ENCODE measurements at regions not wholly inside any gene's neighbourhood (a gene's known extent, or its start where the extent isn't known, plus 50 kb on each side); places are given as distances from the start of the nearest gene placed in this dataset.

DNA sequence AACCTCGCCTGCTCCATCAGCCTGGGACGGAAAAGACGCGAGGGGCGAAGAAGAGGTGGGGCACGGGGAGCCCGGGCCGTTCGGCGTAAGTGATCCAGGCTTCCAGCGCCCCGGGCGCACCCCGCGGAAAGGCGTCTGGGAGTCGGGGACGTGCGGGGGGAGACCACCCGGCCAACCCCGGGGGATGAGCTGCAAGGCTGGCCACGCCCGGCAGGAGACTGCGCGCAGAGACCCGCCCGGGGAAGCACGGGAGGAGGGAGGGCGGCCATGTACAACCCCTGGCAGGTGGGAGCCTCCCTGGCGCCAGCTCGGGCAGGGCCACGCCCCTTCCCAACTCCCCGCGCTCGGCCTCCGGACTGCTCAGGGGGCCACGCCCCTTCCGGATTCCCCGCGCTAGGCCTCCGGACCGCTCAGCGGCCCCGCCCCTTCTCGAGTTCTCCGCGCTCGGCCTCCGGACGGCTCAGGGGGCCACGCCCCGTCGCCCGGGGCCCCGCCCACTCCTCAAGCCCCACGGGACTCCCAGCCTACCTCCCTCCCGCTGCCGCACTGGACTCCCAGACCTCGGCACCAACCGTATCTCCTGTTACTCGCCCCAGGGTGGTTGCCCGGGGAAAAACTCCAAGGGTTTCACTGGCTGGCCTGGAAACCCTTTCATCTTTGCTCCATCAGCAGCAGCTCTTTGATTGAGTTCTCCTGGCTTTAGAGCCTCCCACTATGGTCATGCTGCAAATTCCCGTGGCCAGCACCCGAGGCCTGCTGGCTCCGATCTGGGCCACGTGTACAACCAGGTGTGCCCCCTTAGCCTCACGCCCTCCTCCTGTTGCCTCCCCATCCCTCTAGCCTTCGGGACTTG is 284.4 kb downstream of the ZEB1 start (continued):
- TF ChIP-seq, protein P1, sequence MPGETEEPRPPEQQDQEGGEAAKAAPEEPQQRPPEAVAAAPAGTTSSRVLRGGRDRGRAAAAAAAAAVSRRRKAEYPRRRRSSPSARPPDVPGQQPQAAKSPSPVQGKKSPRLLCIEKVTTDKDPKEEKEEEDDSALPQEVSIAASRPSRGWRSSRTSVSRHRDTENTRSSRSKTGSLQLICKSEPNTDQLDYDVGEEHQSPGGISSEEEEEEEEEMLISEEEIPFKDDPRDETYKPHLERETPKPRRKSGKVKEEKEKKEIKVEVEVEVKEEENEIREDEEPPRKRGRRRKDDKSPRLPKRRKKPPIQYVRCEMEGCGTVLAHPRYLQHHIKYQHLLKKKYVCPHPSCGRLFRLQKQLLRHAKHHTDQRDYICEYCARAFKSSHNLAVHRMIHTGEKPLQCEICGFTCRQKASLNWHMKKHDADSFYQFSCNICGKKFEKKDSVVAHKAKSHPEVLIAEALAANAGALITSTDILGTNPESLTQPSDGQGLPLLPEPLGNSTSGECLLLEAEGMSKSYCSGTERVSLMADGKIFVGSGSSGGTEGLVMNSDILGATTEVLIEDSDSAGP (CRISPR knock-in tag; IDR thresholded peaks at IDR 0.05), result no peak
- TF ChIP-seq NFE2 (IDR thresholded peaks at IDR 0.05; ENCODE audit: low read depth) (no peak), HMG20B (CRISPR knock-in tag; IDR thresholded peaks at IDR 0.05) (0 out of 2 replicates have a peak, but pooled peaks have one; percentile 21), NFATC3 (IDR thresholded peaks at IDR 0.05) (no peak), TEAD1 (CRISPR knock-in tag; IDR thresholded peaks at IDR 0.05) (no peak), POLR2B (IDR thresholded peaks at IDR 0.05; ENCODE audit: low read depth, partially characterized antibody) (no peak), SMAD4 (CRISPR knock-in tag; conservative IDR thresholded peaks at IDR 0.05) (peak; percentile 82; the same call in 1 of the 2 replicates), POLR2G (IDR thresholded peaks at IDR 0.05; ENCODE audit: low read depth, low read length) (peak; percentile 69), ZNF507 (tag; conservative IDR thresholded peaks at IDR 0.05) (no peak), ATF7 (IDR thresholded peaks at IDR 0.05) (peak; percentile 41; the same call in 1 of the 2 replicates)
- TF ChIP-seq, protein P2, sequence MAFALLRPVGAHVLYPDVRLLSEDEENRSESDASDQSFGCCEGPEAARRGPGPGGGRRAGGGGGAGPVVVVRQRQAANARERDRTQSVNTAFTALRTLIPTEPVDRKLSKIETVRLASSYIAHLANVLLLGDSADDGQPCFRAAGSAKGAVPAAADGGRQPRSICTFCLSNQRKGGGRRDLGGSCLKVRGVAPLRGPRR (CRISPR knock-in tag; IDR thresholded peaks at IDR 0.05), result no peak
- TF ChIP-seq, protein P3, sequence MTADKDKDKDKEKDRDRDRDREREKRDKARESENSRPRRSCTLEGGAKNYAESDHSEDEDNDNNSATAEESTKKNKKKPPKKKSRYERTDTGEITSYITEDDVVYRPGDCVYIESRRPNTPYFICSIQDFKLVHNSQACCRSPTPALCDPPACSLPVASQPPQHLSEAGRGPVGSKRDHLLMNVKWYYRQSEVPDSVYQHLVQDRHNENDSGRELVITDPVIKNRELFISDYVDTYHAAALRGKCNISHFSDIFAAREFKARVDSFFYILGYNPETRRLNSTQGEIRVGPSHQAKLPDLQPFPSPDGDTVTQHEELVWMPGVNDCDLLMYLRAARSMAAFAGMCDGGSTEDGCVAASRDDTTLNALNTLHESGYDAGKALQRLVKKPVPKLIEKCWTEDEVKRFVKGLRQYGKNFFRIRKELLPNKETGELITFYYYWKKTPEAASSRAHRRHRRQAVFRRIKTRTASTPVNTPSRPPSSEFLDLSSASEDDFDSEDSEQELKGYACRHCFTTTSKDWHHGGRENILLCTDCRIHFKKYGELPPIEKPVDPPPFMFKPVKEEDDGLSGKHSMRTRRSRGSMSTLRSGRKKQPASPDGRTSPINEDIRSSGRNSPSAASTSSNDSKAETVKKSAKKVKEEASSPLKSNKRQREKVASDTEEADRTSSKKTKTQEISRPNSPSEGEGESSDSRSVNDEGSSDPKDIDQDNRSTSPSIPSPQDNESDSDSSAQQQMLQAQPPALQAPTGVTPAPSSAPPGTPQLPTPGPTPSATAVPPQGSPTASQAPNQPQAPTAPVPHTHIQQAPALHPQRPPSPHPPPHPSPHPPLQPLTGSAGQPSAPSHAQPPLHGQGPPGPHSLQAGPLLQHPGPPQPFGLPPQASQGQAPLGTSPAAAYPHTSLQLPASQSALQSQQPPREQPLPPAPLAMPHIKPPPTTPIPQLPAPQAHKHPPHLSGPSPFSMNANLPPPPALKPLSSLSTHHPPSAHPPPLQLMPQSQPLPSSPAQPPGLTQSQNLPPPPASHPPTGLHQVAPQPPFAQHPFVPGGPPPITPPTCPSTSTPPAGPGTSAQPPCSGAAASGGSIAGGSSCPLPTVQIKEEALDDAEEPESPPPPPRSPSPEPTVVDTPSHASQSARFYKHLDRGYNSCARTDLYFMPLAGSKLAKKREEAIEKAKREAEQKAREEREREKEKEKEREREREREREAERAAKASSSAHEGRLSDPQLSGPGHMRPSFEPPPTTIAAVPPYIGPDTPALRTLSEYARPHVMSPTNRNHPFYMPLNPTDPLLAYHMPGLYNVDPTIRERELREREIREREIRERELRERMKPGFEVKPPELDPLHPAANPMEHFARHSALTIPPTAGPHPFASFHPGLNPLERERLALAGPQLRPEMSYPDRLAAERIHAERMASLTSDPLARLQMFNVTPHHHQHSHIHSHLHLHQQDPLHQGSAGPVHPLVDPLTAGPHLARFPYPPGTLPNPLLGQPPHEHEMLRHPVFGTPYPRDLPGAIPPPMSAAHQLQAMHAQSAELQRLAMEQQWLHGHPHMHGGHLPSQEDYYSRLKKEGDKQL (CRISPR knock-in tag; IDR thresholded peaks at IDR 0.05; ENCODE audit: borderline replicate concordance), result no peak
